ENCODE measurements at regions not wholly inside any gene's neighbourhood (a gene's known extent, or its start where the extent isn't known, plus 50 kb on each side); places are given as distances from the start of the nearest gene placed in this dataset.

DNA sequence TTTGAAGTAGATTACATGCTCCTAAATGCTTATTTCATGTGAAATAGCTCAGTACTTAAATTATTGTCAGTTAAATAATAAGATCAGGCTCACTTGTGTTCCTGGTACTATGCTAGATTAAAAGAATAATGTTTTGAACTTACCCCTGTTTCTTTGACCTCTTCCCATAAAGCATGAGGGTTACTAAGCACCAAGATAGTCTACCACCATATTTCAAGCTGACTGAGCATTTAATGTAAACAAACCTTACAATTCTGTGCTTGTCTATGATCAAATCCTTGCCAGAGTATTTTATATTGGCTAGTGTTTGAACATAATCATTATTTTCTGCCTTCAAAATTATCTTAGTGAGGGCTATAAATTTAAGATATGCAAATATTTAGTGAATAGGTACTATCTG, 98.1 kb downstream of the LHX9 start:
- Mint-ChIP-seq H3K27me3 (peaks cover 3% of the 10 kb centered on the region), H3K4me3 (no peak overlapping the region), H3K27ac (no peak overlapping the region), H3K9me3 (peaks cover 11% of the 10 kb centered on the region), H3K36me3 (ENCODE audit: low read depth) (no peaks in the 10 kb centered on the region), H3K4me1 (ENCODE audit: low read depth) (no peaks in the 10 kb centered on the region)

DNA sequence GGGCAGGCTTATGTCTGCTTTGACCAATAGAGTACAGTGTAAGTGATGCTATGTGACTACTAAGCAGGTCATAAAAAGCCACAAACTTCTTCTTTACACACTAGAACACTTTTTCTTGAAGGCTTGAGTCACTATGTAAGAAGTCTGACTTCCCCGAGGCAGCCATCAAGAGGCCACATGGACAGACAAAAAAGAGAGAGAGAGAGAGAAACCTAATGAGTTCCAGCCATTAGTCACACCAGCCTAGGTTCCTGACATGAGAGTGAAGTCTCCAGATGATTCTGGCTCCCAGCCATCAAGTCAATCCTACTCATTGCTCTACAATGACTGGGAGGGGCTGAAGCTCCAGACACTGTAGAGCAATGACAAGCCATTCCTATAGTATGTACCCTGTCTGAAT, 101.4 kb downstream of the LHX9 start:
- H3K4me3 Mint-ChIP-seq, result no peak overlapping the region
- H3K4me1 Mint-ChIP-seq (ENCODE audit: low read depth), result no peaks in the 10 kb centered on the region
- H3K36me3 Mint-ChIP-seq (ENCODE audit: low read depth), result no peaks in the 10 kb centered on the region
- H3K27ac Mint-ChIP-seq, result no peak overlapping the region
- no peaks in the 10 kb centered on the region for H3K9me3 Mint-ChIP-seq
- peaks cover 4% of the 10 kb centered on the region for H3K27me3 Mint-ChIP-seq

DNA sequence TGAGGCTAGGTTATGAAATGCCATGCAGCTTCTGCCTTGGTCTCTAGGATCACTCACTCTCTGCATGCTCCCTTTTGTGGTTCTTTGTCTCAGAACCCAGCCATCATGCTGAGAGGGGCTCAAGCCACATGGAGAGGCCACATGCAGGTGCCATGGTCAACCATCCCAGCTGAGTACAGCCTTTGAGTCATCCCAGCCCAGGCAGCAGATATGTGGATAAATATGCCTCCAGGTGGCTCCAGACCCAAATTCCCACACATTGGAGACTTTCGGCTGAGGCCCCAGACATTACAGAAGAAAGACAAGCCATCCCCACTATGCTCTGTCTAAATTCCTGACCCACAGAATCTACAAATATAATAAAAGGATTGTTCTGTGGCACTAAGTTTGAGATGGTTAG, 102.0 kb downstream of the LHX9 start:
- no peaks in the 10 kb centered on the region for H3K4me1 Mint-ChIP-seq (ENCODE audit: low read depth)
- no peaks in the 10 kb centered on the region for H3K36me3 Mint-ChIP-seq (ENCODE audit: low read depth)
- H3K27me3 Mint-ChIP-seq, result peaks cover 4% of the 10 kb centered on the region
- H3K9me3 Mint-ChIP-seq, result no peaks in the 10 kb centered on the region
- H3K27ac Mint-ChIP-seq, result no peak overlapping the region
- no peak overlapping the region for H3K4me3 Mint-ChIP-seq

DNA sequence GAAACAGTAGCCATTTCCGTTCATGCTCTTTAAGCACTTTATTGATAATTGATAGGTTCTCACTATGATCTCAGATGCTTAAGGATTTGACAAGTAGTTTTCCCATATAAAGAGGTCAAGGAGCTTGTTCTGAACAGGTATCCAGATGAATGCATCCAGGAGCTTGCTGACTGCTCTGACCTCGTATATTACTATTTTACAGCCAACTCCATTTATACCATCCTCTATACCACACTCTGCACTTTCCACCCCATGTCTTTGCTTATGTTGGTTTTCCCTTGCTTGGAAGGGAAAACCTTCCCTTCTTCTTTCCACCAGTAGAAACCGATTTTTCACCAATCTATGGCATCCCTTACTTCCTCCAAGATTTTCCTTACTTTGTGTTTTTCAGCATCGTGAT, 107.2 kb downstream of the LHX9 start:
- no peak overlapping the region for H3K27ac Mint-ChIP-seq
- no peak overlapping the region for H3K4me3 Mint-ChIP-seq
- H3K9me3 Mint-ChIP-seq, result no peaks in the 10 kb centered on the region
- peaks cover 8% of the 10 kb centered on the region for H3K27me3 Mint-ChIP-seq
- no peaks in the 10 kb centered on the region for H3K36me3 Mint-ChIP-seq (ENCODE audit: low read depth)
- H3K4me1 Mint-ChIP-seq (ENCODE audit: low read depth), result peaks cover 4% of the 10 kb centered on the region

DNA sequence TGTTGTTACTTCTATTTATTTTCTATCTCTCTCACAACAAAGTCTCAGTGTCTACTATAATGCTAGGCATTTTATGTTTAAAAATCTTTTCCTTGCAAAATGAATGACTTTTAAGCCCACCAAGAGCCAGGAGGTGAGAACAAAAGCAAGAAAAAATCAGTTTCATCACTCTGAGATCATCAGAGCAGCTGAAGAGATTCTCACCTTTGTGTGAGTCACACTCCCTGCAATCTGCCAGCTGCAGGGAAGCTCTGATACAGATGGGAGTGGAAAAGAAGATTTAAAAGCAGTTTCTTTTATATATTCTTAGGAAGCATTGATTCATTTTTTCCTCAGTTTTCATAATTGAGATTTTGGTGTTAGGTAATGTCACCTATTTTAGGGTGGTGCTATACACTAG, 107.6 kb downstream of the LHX9 start:
- Mint-ChIP-seq H3K27me3 (peaks cover 8% of the 10 kb centered on the region), H3K36me3 (ENCODE audit: low read depth) (no peaks in the 10 kb centered on the region), H3K4me1 (ENCODE audit: low read depth) (peaks cover 4% of the 10 kb centered on the region), H3K9me3 (no peaks in the 10 kb centered on the region), H3K4me3 (no peak overlapping the region), H3K27ac (no peak overlapping the region)

DNA sequence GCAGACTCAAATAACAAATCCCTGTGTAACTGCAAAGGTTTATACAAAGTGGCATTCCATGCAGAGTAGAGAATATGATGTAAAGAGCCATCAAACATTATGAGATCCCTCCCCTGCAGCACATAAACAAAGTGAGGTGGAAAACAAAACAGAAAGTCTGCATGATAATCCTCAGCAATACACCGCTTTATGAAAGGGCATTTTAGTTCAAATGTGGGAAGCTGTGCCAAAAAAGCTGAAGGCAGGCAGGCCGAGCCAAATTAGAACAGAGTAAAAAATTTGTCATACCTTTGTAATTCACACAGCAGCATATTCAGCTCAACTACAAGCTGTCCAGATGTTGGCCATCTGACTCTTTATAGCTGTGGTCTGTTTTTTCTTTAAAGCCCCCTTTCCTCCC, 113.5 kb downstream of the LHX9 start:
- H3K27me3 Mint-ChIP-seq, result peaks cover 9% of the 10 kb centered on the region
- no peaks in the 10 kb centered on the region for H3K4me1 Mint-ChIP-seq (ENCODE audit: low read depth)
- H3K4me3 Mint-ChIP-seq, result no peak overlapping the region
- no peaks in the 10 kb centered on the region for H3K36me3 Mint-ChIP-seq (ENCODE audit: low read depth)
- no peaks in the 10 kb centered on the region for H3K9me3 Mint-ChIP-seq
- H3K27ac Mint-ChIP-seq, result no peak overlapping the region

DNA sequence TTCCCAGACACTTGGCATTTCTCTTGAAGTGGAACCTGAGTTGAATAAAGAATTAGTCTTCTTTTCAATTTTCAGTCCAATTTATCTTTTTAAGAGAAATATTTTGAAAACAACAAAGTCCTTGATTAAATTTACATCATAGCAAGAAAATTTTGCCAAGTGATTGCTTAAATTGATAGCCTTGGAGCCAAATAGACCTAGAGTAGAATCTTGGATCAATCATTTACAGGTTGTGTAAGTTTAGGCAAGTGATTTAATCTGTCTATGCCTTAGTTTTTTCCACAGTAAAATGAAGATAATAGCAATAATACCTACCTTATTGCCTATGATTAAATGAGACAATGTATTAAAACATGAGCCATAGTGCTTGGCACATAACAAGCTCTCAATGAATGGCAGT, 113.9 kb downstream of the LHX9 start:
- H3K36me3 Mint-ChIP-seq (ENCODE audit: low read depth), result no peaks in the 10 kb centered on the region
- no peak overlapping the region for H3K27ac Mint-ChIP-seq
- no peaks in the 10 kb centered on the region for H3K4me1 Mint-ChIP-seq (ENCODE audit: low read depth)
- no peaks in the 10 kb centered on the region for H3K9me3 Mint-ChIP-seq
- no peak overlapping the region for H3K4me3 Mint-ChIP-seq
- peaks cover 9% of the 10 kb centered on the region for H3K27me3 Mint-ChIP-seq

DNA sequence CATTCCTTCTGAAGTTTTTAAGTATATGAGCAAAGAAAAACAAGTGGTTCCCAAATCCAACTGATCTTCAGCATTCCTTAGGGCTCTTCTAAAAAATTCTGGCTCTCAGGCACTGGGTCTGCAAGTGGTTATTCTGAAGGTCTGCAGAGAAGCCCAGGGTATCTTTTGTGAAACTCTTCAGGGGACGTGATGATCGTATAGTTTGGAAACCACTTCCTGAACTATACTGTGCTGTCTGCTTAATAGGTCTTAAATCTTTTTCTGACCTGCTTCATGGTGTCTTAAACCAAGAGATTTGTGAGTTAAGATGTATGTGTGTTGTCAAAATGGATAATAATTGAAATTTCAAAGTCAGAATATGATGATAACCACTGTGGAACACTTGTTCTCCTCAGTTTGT, 115.5 kb downstream of the LHX9 start:
- Mint-ChIP-seq H3K36me3 (ENCODE audit: low read depth) (no peaks in the 10 kb centered on the region), H3K9me3 (no peaks in the 10 kb centered on the region), H3K4me1 (ENCODE audit: low read depth) (no peaks in the 10 kb centered on the region), H3K27ac (no peak overlapping the region), H3K27me3 (peaks cover 5% of the 10 kb centered on the region), H3K4me3 (no peak overlapping the region)

DNA sequence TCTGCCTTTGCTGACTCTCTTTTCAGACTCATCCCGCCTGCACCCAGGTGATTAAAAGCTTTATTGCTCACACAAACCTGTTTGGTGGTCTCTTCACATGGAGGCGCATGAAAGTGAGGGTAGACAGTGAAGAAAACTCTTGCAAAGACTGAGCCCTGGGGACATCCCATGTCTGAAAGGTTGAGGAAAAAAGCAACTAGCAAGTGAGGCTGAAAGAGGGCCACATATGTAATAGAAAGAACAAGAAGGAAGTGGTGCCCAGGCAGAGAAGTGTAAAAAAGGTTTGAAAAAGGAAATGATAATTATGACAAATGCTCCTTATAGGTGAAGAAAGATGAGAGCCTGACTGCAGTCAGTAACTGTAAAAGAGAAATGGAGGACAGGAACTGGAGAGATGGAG, 115.9 kb upstream of the NEK7 start:
- H3K4me3 Mint-ChIP-seq, result no peak overlapping the region
- H3K27ac Mint-ChIP-seq, result no peak overlapping the region
- no peaks in the 10 kb centered on the region for H3K27me3 Mint-ChIP-seq
- H3K36me3 Mint-ChIP-seq (ENCODE audit: low read depth), result no peaks in the 10 kb centered on the region
- no peaks in the 10 kb centered on the region for H3K9me3 Mint-ChIP-seq
- H3K4me1 Mint-ChIP-seq (ENCODE audit: low read depth), result no peaks in the 10 kb centered on the region

DNA sequence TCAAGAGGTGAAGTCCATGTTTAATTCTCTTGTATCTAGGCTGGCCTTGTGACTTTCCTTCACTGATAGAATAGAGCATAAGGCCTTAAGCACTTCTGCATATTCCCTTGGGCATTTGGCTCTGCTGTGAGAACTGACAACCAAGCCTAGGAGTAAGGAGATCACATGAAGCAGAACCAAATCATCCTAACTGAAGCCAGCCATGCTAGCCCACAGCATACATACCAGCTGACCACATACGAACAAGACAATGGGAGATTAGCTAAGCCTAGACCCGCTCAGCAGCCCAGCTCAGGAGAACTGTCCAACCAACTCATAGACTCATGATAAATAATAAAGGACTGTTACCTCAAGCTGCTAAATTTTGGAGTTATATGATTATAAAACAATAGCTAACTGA, 114.6 kb upstream of the NEK7 start:
- Mint-ChIP-seq H3K36me3 (ENCODE audit: low read depth) (no peaks in the 10 kb centered on the region), H3K4me1 (ENCODE audit: low read depth) (no peaks in the 10 kb centered on the region), H3K27ac (no peak overlapping the region), H3K9me3 (peaks cover 3% of the 10 kb centered on the region), H3K4me3 (no peak overlapping the region), H3K27me3 (no peaks in the 10 kb centered on the region)

DNA sequence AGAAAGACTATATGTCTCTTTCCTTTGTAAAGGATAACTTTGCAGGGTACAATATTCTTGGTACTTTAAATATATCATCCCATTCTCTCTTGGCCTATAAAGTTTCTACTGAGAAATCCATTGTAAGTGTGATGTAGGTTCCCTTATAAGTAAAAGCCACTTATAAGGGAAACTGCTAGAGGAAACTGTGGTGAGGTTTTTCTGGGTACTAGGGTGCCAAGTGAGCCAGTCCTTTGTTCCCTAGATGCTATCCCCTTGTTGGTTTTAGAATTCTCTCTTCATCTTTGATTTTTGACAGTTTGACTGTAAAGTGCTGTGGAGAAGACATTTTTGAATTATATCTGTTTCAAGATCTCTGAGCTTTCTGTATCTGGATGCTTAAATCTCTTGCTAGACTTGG, 108.9 kb upstream of the NEK7 start:
- no peak overlapping the region for H3K27ac Mint-ChIP-seq
- no peaks in the 10 kb centered on the region for H3K27me3 Mint-ChIP-seq
- H3K4me3 Mint-ChIP-seq, result no peak overlapping the region
- H3K4me1 Mint-ChIP-seq (ENCODE audit: low read depth), result peaks cover 15% of the 10 kb centered on the region
- peaks cover 8% of the 10 kb centered on the region for H3K9me3 Mint-ChIP-seq
- no peaks in the 10 kb centered on the region for H3K36me3 Mint-ChIP-seq (ENCODE audit: low read depth)

DNA sequence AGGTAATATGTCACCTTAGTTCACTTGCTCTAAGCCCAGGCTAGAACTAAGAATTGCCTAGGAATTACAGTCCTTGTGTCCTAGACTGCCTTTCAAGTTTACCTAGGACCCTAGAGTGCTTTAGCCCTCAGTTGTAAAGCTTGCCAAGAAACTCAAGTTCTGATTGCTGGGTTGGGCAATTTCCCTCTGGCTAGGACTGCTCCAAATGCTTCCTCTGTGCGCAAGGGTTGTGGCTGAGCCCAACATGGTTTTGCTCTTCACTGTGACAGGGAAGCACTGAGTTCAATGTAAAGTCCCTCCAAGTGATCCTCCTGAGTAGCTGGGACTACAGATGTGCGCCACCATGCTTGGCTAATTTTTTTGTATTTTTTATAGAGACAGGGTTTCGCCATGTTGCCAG, 102.3 kb upstream of the NEK7 start:
- Mint-ChIP-seq H3K27ac (no peak overlapping the region), H3K36me3 (ENCODE audit: low read depth) (no peaks in the 10 kb centered on the region), H3K27me3 (no peaks in the 10 kb centered on the region), H3K9me3 (no peaks in the 10 kb centered on the region), H3K4me3 (no peak overlapping the region), H3K4me1 (ENCODE audit: low read depth) (no peaks in the 10 kb centered on the region)

DNA sequence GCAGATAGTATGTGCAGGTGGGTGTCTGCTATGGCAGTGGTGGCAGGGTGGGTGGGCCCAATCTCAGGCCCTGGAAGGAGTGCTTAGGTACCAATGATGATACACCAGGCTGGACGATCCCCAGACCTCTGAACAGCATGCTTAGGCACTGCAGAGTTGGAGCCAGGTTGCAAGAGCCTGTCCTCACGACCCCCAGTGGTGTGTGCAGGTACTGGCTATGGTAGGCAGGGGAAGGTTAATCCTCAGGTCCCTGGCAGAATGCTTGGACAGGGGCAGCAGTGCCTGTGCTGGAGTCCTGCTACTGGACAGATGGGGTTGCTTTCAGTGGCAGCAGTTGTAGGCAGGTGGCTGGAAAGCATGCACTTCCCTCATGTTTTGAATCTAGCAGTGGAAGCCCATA, 100.5 kb upstream of the NEK7 start:
- no peak overlapping the region for H3K4me3 Mint-ChIP-seq
- no peaks in the 10 kb centered on the region for H3K4me1 Mint-ChIP-seq (ENCODE audit: low read depth)
- H3K9me3 Mint-ChIP-seq, result no peaks in the 10 kb centered on the region
- no peaks in the 10 kb centered on the region for H3K27me3 Mint-ChIP-seq
- no peaks in the 10 kb centered on the region for H3K36me3 Mint-ChIP-seq (ENCODE audit: low read depth)
- H3K27ac Mint-ChIP-seq, result no peak overlapping the region

DNA sequence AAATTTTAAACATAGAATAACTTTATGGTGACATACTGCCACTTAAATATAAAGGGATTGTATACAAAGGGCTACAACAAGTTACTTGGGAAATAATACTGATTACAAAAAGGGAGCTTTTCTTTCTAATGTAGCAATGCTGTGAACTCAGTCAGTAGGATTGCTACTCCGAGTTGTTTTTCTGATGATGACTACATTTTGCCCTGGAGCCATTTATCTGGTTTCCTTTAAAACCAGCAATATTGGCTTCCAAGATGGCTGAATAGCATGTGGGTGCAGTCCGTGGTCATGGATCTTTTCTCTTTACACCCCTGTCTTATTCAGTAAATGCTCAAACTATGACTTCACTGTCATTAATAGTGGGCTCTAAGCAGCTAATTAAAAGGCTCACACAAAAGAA, 92.6 kb upstream of the NEK7 start:
- H3K36me3 Mint-ChIP-seq (ENCODE audit: low read depth), result no peaks in the 10 kb centered on the region
- no peak overlapping the region for H3K27ac Mint-ChIP-seq
- H3K4me3 Mint-ChIP-seq, result no peak overlapping the region
- H3K9me3 Mint-ChIP-seq, result no peaks in the 10 kb centered on the region
- H3K27me3 Mint-ChIP-seq, result peaks cover under 1% of the 10 kb centered on the region
- H3K4me1 Mint-ChIP-seq (ENCODE audit: low read depth), result no peaks in the 10 kb centered on the region

DNA sequence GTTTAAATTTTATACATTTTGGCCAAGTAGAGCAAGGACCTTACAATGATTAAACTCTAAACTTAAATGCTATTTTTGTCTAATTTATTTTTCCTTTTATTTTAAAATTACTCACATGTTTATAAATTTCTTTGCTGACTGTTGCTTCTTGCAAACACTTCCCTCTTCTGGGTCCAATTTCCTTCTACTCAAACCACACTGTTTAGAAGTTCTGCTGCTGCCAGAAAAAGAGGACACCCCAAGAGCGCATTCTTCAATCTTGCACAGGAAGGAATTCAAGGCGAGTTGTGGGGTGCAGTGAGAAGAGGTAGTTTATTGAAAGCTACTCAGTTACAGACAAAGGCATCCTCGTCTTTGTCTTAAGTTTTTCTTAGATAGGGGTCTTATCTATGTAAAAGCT, 88.5 kb upstream of the NEK7 start:
- no peaks in the 10 kb centered on the region for H3K36me3 Mint-ChIP-seq (ENCODE audit: low read depth)
- H3K27ac Mint-ChIP-seq, result no peak overlapping the region
- no peaks in the 10 kb centered on the region for H3K9me3 Mint-ChIP-seq
- no peaks in the 10 kb centered on the region for H3K4me1 Mint-ChIP-seq (ENCODE audit: low read depth)
- H3K4me3 Mint-ChIP-seq, result no peak overlapping the region
- H3K27me3 Mint-ChIP-seq, result peaks cover 19% of the 10 kb centered on the region

DNA sequence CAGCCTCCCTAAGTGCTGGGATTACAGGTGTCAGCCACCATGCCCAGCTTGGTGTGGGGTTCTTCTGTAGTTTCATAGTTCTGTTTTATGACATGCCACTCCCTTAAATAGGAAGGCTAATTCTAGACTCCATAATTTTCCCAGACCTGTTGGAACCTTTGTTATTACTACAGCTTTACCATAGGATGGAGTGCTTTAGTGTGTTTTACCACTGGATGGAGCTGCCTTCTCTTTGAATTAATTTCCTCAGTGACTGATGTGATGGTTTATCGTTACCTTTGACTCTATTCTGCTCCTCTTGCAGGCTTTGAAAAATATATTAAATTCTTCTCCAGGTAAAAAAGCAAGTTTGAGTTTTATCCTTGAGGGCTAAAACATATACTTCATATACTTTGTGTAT, 84.6 kb upstream of the NEK7 start:
- Mint-ChIP-seq H3K36me3 (ENCODE audit: low read depth) (no peaks in the 10 kb centered on the region), H3K27me3 (peaks cover 33% of the 10 kb centered on the region), H3K4me1 (ENCODE audit: low read depth) (no peaks in the 10 kb centered on the region), H3K4me3 (no peak overlapping the region), H3K27ac (no peak overlapping the region), H3K9me3 (no peaks in the 10 kb centered on the region)

DNA sequence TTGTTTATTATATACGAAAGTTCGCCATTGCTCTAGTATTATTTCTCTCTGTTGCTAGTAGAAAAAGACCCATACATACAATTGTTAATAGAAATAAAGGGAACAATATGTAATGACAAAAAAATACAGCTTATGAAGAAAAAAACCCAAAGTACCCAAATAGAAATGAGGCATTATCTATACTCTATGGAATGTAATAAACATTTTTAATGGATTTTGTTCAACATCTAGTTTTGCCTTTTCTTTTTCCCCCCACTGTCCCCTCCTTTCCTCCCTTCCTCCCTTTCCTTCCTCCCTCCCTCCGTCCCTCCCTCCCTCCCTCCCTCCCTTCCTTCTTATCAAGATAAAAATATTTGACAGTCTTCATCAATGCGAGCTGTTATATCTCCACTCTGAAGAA, 81.5 kb upstream of the NEK7 start:
- no peaks in the 10 kb centered on the region for H3K9me3 Mint-ChIP-seq
- H3K4me1 Mint-ChIP-seq (ENCODE audit: low read depth), result no peaks in the 10 kb centered on the region
- H3K27ac Mint-ChIP-seq, result no peak overlapping the region
- peaks cover 28% of the 10 kb centered on the region for H3K27me3 Mint-ChIP-seq
- H3K4me3 Mint-ChIP-seq, result no peak overlapping the region
- H3K36me3 Mint-ChIP-seq (ENCODE audit: low read depth), result no peaks in the 10 kb centered on the region
